Astrocyte (in vitro differentiated cells and primary cell): ENCODE measurements at regions not wholly inside any gene's neighbourhood (a gene's known extent, or its start where the extent isn't known, plus 50 kb on each side); places are given as distances from the start of the nearest gene placed in this dataset.

Experiments
- EZH2 ChIP-seq: IDR thresholded peaks from 2 replicates; pipeline ENCODE4 v1.6.1; 2012; ENCODE audit warnings: mild to moderate bottlenecking, low read length, inconsistent platforms; ENCODE audit not compliant: insufficient read depth
- TF ChIP-seq, protein P1 (sequence below): IDR thresholded peaks from 2 replicates; pipeline ENCODE4 v1.5.1; 2011; ENCODE audit warnings: low read depth, mild to moderate bottlenecking, inconsistent platforms, low read length, moderate library complexity; ENCODE audit not compliant: insufficient read depth

- TF ChIP-seq, protein P1, sequence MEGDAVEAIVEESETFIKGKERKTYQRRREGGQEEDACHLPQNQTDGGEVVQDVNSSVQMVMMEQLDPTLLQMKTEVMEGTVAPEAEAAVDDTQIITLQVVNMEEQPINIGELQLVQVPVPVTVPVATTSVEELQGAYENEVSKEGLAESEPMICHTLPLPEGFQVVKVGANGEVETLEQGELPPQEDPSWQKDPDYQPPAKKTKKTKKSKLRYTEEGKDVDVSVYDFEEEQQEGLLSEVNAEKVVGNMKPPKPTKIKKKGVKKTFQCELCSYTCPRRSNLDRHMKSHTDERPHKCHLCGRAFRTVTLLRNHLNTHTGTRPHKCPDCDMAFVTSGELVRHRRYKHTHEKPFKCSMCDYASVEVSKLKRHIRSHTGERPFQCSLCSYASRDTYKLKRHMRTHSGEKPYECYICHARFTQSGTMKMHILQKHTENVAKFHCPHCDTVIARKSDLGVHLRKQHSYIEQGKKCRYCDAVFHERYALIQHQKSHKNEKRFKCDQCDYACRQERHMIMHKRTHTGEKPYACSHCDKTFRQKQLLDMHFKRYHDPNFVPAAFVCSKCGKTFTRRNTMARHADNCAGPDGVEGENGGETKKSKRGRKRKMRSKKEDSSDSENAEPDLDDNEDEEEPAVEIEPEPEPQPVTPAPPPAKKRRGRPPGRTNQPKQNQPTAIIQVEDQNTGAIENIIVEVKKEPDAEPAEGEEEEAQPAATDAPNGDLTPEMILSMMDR, result no peak
- TF ChIP-seq EZH2, result no peak
These were observed 333.8 kb upstream of the MAD2L1 start for GRCh38 chr4:120400441-120400840.
